D721Med (cell line): ENCODE measurements at regions not wholly inside any gene's neighbourhood (a gene's known extent, or its start where the extent isn't known, plus 50 kb on each side); places are given as distances from the start of the nearest gene placed in this dataset.

Experiments
- DNase-seq: peaks from one replicate; pipeline ENCODE4 v3.0.0; 2011; ENCODE audit warnings: low spot score; ENCODE audit not compliant: insufficient read length
- FAIRE-seq: peaks from 2 replicates; lab custom pipeline; 2011; peaks lifted over from hg19 to GRCh38; lab: Jason Lieb, UNC
- CTCF ChIP-seq: IDR thresholded peaks from 2 replicates; pipeline ENCODE4 v1.5.1; 2012; ENCODE audit warnings: mild to moderate bottlenecking, control low read depth; ENCODE audit not compliant: insufficient read depth; ENCODE audit errors: missing control alignments

- no peak for DNase-seq
Measured at GRCh38 chr2:133942398-133942797, 311.5 kb upstream of the MGAT5 start.

GRCh38 chr2:133943108-133943507, 310.8 kb upstream of the MGAT5 start:
- DNase-seq (no peak), FAIRE-seq (no peak)
- no peak for TF ChIP-seq CTCF

More at GRCh38 chr2:133942398-133942797, 311.5 kb upstream of the MGAT5 start:
- TF ChIP-seq CTCF, result no peak
- no peak for FAIRE-seq

GRCh38 chr2:133945089-133945488, 308.8 kb upstream of the MGAT5 start:
- FAIRE-seq, result no peak
- DNase-seq, result no peak
- no peak for TF ChIP-seq CTCF

GRCh38 chr2:133947057-133947456, 306.8 kb upstream of the MGAT5 start:
- no peak for DNase-seq
- no peak for TF ChIP-seq CTCF
- FAIRE-seq, result no peak

DNA sequence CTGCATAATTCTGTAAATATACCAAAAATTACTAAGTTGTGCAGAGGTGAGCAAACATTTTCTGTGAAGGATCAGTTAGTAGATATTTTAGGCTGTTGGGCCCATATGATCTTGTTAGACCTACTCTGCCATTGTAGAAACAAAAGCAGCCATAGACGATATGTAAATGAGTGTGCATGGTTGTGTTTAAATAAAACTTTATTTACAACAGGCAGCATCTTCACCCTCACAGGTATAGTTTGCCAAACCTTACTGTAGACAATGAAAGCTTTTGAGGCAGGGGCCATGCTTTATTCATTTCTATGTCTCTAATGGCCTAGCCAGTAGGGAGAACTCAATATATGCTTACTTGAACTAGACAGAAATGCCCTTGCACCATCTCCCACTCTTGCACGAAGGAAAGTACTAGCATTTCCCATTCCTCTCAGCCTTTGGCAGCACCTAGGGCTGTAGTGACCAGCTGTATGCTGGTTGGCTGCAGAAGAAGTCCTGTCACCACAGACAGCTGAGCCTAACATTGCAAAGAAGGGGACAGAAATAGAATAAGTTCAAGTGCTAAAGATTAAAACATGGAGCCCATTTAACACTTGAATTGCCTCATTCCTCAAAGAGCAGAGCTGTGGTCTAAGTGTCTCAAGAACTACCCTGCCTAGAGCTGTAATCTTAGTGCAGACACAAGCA, 305.1 kb upstream of the MGAT5 start:
- DNase-seq (no peak), FAIRE-seq (no peak)
- TF ChIP-seq CTCF, result no peak

GRCh38 chr2:133949595-133949994, 304.3 kb upstream of the MGAT5 start:
- no peak for TF ChIP-seq CTCF
- DNase-seq (no peak), FAIRE-seq (no peak)

- no peak for FAIRE-seq
Measured at GRCh38 chr2:133951209-133951608, 302.7 kb upstream of the MGAT5 start.

More at GRCh38 chr2:133951209-133951608, 302.7 kb upstream of the MGAT5 start:
- DNase-seq, result no peak
- no peak for TF ChIP-seq CTCF
